OCI-LY7 (cell line): ENCODE measurements at regions not wholly inside any gene's neighbourhood (a gene's known extent, or its start where the extent isn't known, plus 50 kb on each side); places are given as distances from the start of the nearest gene placed in this dataset.

Experiments used
- CTCF ChIP-seq: fragments of 200-600 bp; sonication (generic); conservative IDR thresholded peaks from 2 replicates; pipeline ENCODE4 v1.5.1; 2014; ENCODE audit warnings: mild to moderate bottlenecking, antibody characterized with exemption, low read length, moderate library complexity, mixed read lengths
- EZH2phosphoT487 ChIP-seq: fragments of 200-600 bp; sonication (generic); IDR thresholded peaks from 2 replicates; pipeline ENCODE4 v1.6.1; 2018; ENCODE audit warnings: low read depth, borderline replicate concordance, mild to moderate bottlenecking, mixed run types, antibody characterized with exemption, low read length, moderate library complexity, mixed read lengths

- peak; percentile 59 for TF ChIP-seq CTCF
- TF ChIP-seq EZH2phosphoT487, result no peak
These were observed 53.3 kb upstream of the ZNF527 start for GRCh38 chr19:37317403-37318209.
